PFSK-1 (cell line): ENCODE measurements at regions not wholly inside any gene's neighbourhood (a gene's known extent, or its start where the extent isn't known, plus 50 kb on each side); places are given as distances from the start of the nearest gene placed in this dataset.

ENCODE experiments used
- FOXP2 ChIP-seq: optimal IDR thresholded peaks from 2 replicates; pipeline ENCODE3; 2011; ENCODE audit warnings: borderline replicate concordance, control low read depth, inconsistent platforms; ENCODE audit not compliant: insufficient read depth; ENCODE audit errors: extremely low read length, extremely low read depth
- POLR2AphosphoS5 ChIP-seq: IDR thresholded peaks from 2 replicates; pipeline ENCODE4 v1.6.1; 2012; ENCODE audit warnings: low read depth, mild to moderate bottlenecking, control low read depth, low read length, moderate library complexity
- REST ChIP-seq, 2 experiments: IDR thresholded peaks; 2 replicates each; pipeline versions ENCODE4 v1.6.1 to v1.8.0; 2011 to 2012; ENCODE audit warnings: low read depth in 2 of 2, low read length in 2 of 2, control low read depth in 1 of 2, inconsistent platforms in 1 of 2, mild to moderate bottlenecking in 1 of 2, moderate library complexity in 1 of 2; ENCODE audit not compliant: insufficient read depth in 1 of 2
- SIN3A ChIP-seq: IDR thresholded peaks from 2 replicates; pipeline ENCODE4 v1.6.1; 2012; ENCODE audit warnings: mild to moderate bottlenecking, low read length, moderate library complexity, borderline replicate concordance; ENCODE audit not compliant: insufficient read depth
- TAF1 ChIP-seq: IDR thresholded peaks from 2 replicates; pipeline ENCODE4 v1.6.1; 2012; ENCODE audit warnings: low read length, control low read depth, borderline replicate concordance; ENCODE audit not compliant: insufficient read depth

- TF ChIP-seq TAF1 (no peak), FOXP2 (no peak), REST (IDR thresholded peaks at IDR 0.05; ENCODE audit: insufficient read depth in 1 of 2, low read depth in 2 of 2, low read length in 2 of 2) (no peak), POLR2AphosphoS5 (no peak), SIN3A (no peak)
These were observed 114.8 kb upstream of the ELL2 start for GRCh38 chr5:96076451-96076850.

DNA sequence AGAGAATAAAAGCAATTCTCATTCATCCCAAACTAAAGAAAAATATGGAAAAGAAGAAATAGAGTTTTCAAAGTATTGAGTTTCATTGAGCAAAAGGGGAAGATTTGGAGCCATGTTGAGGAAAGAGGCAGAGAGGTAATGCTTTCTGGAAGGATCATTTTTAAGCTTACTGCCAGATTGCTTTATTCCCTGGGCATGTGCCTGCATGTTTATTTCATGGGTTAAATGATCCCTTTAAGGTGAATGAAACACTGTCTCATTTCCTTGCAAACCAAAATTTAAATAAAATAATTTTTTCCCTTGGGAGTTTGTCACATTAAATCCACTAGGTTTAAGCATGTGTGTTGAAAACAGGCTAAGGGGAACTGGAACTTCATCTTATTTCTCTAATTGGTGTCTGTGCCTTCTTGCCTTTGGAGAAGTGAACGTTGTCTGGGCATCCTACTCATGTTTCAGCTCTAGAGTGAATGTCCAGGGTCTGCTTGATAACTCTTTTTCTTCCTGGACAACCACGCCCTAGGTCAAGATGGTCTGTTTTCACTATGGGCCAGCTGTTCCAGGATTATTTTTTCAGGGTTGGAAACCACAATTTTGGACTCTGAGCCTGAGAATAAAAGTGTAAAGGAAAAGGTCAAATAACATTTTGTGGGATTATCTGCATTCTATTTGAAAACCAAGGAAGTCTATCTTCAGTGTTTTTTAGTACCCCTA is 114.1 kb upstream of the ELL2 start:
- no peak for TF ChIP-seq FOXP2
- TF ChIP-seq POLR2AphosphoS5: no peak

DNA sequence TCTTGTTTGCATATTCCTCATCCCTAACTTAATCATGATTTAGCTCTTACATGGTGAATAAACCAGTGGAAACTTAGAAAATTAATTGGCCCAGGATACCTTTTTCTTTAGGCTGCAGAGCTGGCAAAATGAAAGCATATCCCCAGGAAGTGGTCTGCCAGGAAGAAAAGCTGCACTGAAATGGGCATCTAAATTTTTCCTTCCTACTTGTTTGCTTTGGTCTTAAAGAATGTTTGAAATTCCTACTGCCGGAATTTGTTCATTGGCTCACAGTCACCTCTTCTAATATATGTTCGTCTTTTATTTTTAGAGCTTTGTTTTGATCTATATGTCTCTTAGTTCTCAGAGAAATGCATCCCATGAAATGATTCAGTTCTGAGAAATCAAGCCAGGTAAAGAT is 113.2 kb upstream of the ELL2 start:
- no peak for TF ChIP-seq POLR2AphosphoS5
- no peak for TF ChIP-seq FOXP2
- TF ChIP-seq SIN3A: no peak
- no peak for TF ChIP-seq REST (IDR thresholded peaks at IDR 0.05; ENCODE audit: insufficient read depth in 1 of 2, low read depth in 2 of 2, low read length in 2 of 2)
- no peak for TF ChIP-seq TAF1

DNA sequence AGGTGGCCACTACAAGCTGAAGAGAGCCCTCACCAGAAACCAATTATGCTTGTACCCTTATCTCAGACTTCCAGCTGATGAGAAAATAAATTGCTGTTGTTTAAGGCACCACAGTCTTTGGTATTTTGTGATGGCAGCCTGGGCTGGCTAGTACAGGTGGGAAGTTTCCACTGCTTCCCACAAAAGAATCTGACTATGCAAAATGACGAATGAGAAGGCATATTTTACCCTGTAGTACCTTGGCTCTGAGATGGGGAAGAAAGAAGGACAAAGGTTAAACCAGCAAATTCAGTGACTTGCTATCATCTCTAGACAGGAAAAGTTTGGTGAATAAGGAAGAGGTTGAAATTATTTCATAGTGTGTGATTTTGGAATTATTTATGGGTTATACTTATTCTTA is 112.8 kb upstream of the ELL2 start:
- TF ChIP-seq SIN3A (no peak), FOXP2 (no peak), POLR2AphosphoS5 (no peak), TAF1 (no peak), REST (IDR thresholded peaks at IDR 0.05; ENCODE audit: insufficient read depth in 1 of 2, low read depth in 2 of 2, low read length in 2 of 2) (no peak)

DNA sequence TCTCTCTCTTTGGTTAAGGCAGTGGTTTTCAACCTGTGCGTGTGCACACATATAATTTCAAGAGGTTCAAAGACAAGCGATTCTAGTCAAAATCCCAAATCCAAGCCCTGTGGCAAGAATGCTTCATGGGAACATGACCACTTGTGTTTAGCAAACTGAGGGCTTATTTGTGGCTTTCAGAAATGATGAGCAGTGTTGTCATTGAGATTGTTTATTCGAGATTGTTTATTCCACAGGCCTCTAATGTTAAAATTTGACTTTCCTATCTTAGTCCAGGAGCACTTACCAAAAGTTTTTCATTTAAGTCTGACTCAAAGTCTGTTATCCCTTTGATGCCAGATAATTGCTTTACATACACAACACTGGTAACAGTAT is 111.1 kb upstream of the ELL2 start:
- TF ChIP-seq FOXP2 (no peak), SIN3A (no peak), POLR2AphosphoS5 (no peak), TAF1 (no peak), REST (IDR thresholded peaks at IDR 0.05; ENCODE audit: insufficient read depth in 1 of 2, low read depth in 2 of 2, low read length in 2 of 2) (no peak)
